Mucosa of stomach (tissue), 1 donor: ENCODE measurements at regions not wholly inside any gene's neighbourhood (a gene's known extent, or its start where the extent isn't known, plus 50 kb on each side); places are given as distances from the start of the nearest gene placed in this dataset.

Experiments used
- H3K27me3 ChIP-seq: one replicate; pipeline ENCODE4 v1.7.0; 2013; ENCODE audit warnings: mild to moderate bottlenecking, low read length; ENCODE audit not compliant: control insufficient read depth, insufficient read depth
- H3K36me3 ChIP-seq: one replicate; pipeline ENCODE4 v1.7.0; 2013; ENCODE audit warnings: low read length; ENCODE audit not compliant: control insufficient read depth, insufficient read depth
- H3K4me1 ChIP-seq: one replicate; pipeline ENCODE4 v1.7.0; 2013; ENCODE audit warnings: mild to moderate bottlenecking, low read length; ENCODE audit not compliant: control insufficient read depth, insufficient read depth
- H3K4me3 ChIP-seq: one replicate; pipeline ENCODE4 v1.7.0; 2013; ENCODE audit warnings: low read length
- H3K9ac ChIP-seq: one replicate; pipeline ENCODE4 v1.7.0; 2013; ENCODE audit warnings: mild to moderate bottlenecking, low read length, moderate library complexity
- H3K9me3 ChIP-seq: one replicate; pipeline ENCODE4 v1.7.0; 2013; ENCODE audit warnings: mild to moderate bottlenecking, low read length, moderate library complexity; ENCODE audit not compliant: control insufficient read depth
- donor health status: Pancreatic carcinoma.

DNA sequence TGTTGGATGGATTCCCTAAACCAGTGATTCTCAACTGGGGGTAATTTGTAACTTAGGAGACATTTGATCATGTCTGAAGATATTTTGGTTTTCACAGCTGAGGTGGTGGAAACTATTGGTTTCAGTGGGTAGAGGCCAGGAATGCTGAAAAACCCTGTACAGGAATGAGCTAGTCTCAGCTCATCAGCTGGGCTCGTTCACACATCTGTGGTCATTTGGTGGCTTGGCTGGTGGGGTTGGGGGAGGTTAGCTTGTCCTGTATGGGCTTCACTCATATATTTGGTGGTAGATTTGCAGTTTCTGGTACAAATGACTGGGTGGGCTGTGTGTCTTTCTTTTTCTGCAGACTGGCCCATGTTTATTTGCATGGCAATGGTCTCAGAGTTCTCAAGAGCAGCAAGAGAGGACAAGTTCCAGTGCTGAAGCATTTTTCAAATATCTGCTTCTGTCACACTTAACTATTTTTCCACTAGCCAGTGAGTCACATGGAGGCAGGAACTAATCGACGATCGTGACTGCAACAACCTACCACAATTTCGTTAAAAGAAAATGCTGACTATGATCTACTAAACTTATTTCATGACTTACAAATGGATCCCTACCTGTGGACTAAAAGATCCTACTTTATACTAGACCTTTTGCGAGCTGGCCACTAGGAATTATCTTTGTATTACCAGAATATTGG, 321.7 kb upstream of the PLXNA2 start:
- H3K4me1 ChIP-seq, result no peaks in the 10 kb centered on the region
- H3K9ac ChIP-seq, result no peak overlapping the region

DNA sequence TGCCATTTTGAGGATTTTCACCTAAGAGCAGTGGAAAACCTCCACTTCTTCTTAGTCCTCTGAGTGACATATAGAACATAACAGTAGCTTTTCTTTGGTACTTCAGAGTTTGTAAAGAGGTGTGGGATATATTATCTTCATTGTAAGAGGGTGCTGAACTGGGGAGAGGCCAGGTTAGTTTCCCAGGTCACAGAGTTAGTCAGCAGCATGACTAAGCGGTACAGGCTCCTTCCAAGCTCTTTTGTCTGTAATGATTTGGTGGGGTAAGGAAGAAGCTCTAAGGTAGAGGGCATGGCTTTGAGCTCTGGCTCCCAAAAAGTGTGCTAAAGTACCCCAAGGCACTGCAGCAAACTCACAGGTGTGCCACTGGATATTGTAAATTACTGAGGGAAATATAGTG, 325.0 kb upstream of the PLXNA2 start:
- H3K36me3 ChIP-seq, result no peaks in the 10 kb centered on the region
- H3K27me3 ChIP-seq, result no peaks in the 10 kb centered on the region
- no peak overlapping the region for H3K9ac ChIP-seq
- no peaks in the 10 kb centered on the region for H3K4me1 ChIP-seq
- no peak overlapping the region for H3K4me3 ChIP-seq
- H3K9me3 ChIP-seq, result no peaks in the 10 kb centered on the region

More for the DNA sequence above, 321.7 kb upstream of the PLXNA2 start:
- no peak overlapping the region for H3K4me3 ChIP-seq
- H3K9me3 ChIP-seq, result no peaks in the 10 kb centered on the region
- no peaks in the 10 kb centered on the region for H3K36me3 ChIP-seq
- H3K27me3 ChIP-seq, result no peaks in the 10 kb centered on the region

DNA sequence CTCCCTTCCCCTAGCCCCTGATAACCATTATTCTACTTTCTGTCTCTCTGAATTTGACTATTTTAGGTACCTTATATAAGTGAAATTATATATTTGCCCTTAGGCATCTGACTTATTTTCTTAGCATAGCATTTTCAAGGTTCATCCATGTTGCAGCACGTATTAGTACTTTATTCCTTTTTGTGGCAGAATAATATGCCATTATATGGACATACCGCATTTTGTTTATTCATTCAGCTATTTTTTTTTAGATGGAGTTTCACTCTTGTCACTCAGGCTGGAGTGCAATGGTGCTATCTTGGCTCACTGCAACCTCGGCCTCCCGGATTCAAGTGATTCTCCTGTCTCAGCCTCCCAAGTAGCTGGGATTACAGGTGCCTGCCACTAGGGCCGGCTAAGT, 326.2 kb upstream of the PLXNA2 start:
- Histone ChIP-seq H3K4me3 (no peak overlapping the region), H3K4me1 (no peaks in the 10 kb centered on the region), H3K36me3 (no peaks in the 10 kb centered on the region), H3K27me3 (no peaks in the 10 kb centered on the region), H3K9me3 (no peaks in the 10 kb centered on the region), H3K9ac (no peak overlapping the region)

DNA sequence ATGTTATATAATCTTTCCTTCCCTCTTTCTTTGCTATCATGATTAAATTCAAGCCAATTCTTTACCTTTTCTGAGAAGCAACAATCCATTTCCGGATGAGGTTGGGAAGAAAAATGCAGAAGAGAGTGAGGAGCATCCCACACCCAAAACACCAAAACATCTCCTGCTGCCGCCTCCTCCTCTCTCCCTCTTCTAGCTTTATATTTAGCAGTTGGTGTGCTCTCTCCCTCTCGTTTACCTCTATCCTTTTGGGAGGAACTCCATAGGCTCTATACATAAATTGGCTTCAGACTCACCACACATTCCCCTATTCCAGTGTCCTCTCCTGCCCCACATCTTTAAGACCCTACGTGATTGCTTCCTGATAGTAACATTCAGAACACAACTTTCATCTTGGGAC, 332.2 kb upstream of the PLXNA2 start:
- no peak overlapping the region for H3K9ac ChIP-seq
- H3K9me3 ChIP-seq, result no peaks in the 10 kb centered on the region
- H3K36me3 ChIP-seq, result no peaks in the 10 kb centered on the region
- H3K4me1 ChIP-seq, result no peaks in the 10 kb centered on the region
- H3K4me3 ChIP-seq, result no peak overlapping the region
- no peaks in the 10 kb centered on the region for H3K27me3 ChIP-seq

DNA sequence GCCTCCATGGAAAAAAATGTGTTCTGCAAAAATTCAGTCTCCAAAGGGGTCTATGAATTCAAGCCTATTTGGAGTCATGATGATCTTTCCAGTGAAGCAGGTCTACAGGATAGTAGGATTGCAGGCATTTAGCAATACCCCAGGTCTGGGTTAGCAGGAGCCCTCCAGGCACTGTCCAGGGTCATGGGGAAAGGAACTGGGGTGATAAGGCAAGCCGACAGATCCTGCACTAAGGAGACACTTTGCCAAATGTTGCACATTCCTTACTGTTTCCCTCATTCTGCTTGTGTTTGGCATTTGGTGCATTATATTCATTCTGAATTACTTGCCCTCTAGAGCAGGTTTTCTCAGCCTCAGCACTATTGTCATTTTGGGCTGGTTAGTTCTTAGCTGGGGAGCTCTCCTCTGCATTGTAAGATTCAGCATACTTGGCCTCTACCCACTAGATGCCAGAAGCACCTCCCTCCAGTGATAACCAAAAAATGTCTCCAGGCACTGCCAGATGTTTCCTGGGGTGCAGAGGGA, 333.3 kb upstream of the PLXNA2 start:
- Histone ChIP-seq H3K4me1 (no peaks in the 10 kb centered on the region), H3K9me3 (no peaks in the 10 kb centered on the region), H3K27me3 (no peaks in the 10 kb centered on the region), H3K36me3 (no peaks in the 10 kb centered on the region), H3K9ac (no peak overlapping the region), H3K4me3 (no peak overlapping the region)

DNA sequence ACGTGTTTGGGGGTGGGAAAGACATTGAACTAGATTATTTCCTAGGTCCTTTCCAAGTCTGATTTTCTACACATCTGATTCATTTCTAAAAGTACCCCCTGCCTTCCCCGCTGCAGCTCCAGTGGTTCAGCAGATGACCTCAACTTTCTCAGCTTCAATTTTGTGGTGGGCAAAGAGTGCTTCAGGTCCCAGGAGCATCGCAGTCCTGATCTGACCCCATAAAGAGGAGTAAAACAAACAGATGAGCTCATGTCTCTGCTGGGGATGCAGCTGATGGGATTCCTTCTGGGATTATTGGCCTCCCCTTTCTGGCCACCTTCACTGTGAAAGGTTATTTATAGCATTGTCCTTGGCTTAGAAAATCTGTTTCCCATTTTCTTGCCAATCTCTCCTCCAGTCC, 337.0 kb upstream of the PLXNA2 start:
- H3K36me3 ChIP-seq, result no peaks in the 10 kb centered on the region
- H3K4me3 ChIP-seq, result no peak overlapping the region
- no peaks in the 10 kb centered on the region for H3K9me3 ChIP-seq
- no peaks in the 10 kb centered on the region for H3K4me1 ChIP-seq
- no peaks in the 10 kb centered on the region for H3K27me3 ChIP-seq
- H3K9ac ChIP-seq, result no peak overlapping the region

DNA sequence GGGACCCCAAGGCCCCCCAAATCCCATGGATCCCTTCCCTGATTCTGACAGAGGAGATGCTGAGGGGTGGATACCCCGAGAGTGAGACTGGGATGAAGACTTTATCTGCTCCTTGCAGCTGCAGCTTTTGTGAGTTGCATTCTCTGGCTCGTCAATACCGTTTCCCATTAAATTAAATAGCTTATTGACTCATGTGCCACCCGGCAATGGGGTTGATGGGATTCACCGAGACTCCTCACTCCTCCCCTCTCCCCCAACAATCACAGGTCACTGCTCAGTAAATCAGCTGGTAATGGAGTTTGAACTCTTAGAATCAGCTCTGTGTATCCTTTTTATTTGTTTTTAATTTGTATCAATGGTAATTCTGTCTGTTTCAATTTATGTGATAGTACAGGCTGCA, 337.5 kb upstream of the PLXNA2 start:
- H3K4me1 ChIP-seq, result no peaks in the 10 kb centered on the region
- H3K9ac ChIP-seq, result no peak overlapping the region
- no peak overlapping the region for H3K4me3 ChIP-seq
- H3K36me3 ChIP-seq, result no peaks in the 10 kb centered on the region
- H3K9me3 ChIP-seq, result no peaks in the 10 kb centered on the region
- no peaks in the 10 kb centered on the region for H3K27me3 ChIP-seq

DNA sequence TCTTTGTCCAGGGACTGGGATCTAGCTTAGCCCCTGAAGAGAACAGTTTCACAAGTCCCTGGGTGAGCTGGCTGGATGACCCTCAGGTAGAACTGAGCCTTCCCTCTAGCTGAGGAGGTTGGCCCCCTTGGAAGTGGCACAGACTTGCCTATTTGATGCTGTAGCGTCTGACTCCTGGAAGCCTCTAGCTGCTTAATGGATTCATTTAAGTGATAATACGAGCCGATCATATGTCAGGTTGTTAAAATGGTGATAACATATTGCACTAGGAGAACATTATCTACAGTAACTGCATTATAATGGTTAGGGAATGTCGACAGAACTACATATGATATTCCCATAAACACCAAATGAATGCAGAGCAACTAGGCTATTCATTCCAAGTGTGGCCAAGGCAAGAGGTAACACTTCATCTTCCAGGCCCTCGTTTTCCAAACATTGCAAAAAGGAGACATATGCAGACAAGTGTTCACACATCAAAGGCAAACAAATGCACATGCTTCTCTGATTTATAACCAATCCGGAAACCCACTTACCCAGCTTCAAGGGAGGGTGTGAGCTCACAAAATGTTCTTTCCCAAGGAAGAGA, 340.1 kb upstream of the PLXNA2 start:
- no peaks in the 10 kb centered on the region for H3K9me3 ChIP-seq
- H3K36me3 ChIP-seq, result no peaks in the 10 kb centered on the region
- no peaks in the 10 kb centered on the region for H3K27me3 ChIP-seq
- no peak overlapping the region for H3K4me3 ChIP-seq
- no peaks in the 10 kb centered on the region for H3K4me1 ChIP-seq
- H3K9ac ChIP-seq, result no peak overlapping the region

DNA sequence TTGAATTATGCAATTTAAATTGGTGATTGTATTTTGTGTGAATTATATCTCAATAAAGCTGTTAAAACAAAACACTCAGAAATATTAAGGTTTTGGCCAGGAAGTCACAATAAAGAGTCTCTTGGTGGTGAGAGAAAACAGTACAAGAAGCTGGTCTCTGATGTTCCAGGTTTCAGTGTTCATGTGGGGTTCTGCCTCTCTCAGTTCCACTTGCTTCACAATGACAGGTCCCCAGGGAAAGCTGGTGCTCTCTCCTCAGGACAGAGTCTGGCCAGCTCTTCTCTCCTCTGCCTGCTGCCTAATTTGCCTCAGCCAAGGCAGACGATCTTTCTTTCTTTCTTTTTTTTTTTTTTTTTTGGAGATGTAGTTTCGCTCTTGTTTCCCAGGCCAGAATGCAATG, 342.9 kb upstream of the PLXNA2 start:
- Histone ChIP-seq H3K9me3 (no peaks in the 10 kb centered on the region), H3K27me3 (no peaks in the 10 kb centered on the region), H3K4me1 (no peaks in the 10 kb centered on the region), H3K9ac (no peak overlapping the region), H3K4me3 (no peak overlapping the region), H3K36me3 (no peaks in the 10 kb centered on the region)

DNA sequence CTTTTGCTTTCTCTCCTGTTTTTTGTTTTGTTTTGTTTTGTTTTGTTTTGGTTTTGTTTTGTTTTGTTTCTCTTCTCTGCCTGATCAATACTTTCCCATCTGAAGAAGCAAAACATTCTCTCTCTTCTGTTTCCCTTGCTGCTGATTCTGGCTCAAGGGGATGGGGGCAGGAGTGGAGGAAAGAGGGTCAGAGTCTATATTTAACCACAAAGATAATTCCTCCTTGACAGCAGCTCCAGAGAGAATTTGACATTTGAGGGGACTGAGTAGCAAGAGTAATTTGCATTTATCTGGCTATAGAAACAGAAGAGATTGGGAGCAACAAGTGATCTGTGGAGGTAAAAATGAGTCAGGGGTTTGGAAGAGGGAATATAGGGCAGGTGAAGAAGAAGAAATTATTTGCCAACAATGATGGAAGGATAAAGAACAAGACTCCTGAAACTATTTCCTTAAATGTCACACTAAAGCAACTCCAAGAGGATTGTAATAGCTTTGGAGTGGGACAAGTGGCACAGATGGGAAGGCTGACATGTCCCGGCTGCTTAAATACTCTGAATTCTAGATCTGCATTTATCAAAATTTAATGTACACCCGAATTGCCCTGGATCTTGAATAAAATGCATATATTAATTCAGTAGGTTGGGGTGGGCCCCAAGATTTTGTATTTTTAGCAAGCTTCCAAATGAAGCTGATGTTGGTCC, 349.3 kb upstream of the PLXNA2 start:
- Histone ChIP-seq H3K4me3 (no peak overlapping the region), H3K4me1 (no peaks in the 10 kb centered on the region), H3K36me3 (no peaks in the 10 kb centered on the region), H3K27me3 (no peaks in the 10 kb centered on the region), H3K9me3 (no peaks in the 10 kb centered on the region), H3K9ac (no peak overlapping the region)

DNA sequence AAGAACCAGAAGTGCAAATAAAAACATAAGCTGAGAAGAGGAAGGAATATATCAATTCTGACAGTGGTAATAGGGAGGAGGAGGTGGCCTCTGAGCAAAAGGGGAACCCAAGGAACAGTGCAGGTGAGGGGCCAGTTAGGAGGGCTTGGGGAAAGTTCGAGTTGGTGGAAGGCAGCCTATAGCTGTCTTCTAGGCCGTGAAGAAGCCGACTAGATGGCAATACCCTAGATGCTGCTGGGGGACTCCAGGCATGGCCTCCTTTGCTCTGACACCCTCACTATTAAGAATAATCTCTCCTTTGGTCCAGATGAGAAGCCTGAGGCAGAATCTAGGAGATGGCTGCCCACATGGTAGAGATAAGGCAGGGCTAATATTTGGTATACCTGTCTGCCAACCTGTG, 351.1 kb upstream of the PLXNA2 start:
- Histone ChIP-seq H3K9me3 (no peaks in the 10 kb centered on the region), H3K36me3 (no peaks in the 10 kb centered on the region), H3K4me1 (no peaks in the 10 kb centered on the region), H3K9ac (no peak overlapping the region), H3K4me3 (no peak overlapping the region), H3K27me3 (no peaks in the 10 kb centered on the region)

DNA sequence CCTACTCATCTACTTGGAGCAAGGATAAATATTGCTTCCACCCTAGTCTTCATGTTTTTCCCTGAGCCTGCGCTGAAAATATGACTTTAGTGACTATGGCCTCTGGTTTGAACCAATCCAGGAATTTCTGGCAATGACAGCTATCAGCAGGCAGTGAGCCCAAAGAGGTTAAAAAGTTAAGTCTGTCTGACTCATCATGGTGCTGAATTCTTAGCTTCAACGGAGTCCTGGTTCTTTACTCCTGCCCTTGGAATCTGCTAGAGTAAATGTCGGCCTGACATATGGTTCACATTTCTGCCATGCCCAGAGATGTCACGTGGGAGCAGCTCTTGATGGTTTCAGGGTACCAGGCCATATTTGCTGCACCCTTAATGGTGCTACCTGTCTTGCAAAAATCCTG, 351.6 kb upstream of the PLXNA2 start:
- no peak overlapping the region for H3K4me3 ChIP-seq
- no peaks in the 10 kb centered on the region for H3K36me3 ChIP-seq
- no peaks in the 10 kb centered on the region for H3K27me3 ChIP-seq
- H3K9me3 ChIP-seq, result no peaks in the 10 kb centered on the region
- no peak overlapping the region for H3K9ac ChIP-seq
- no peaks in the 10 kb centered on the region for H3K4me1 ChIP-seq
